ENCODE measurements at regions not wholly inside any gene's neighbourhood (a gene's known extent, or its start where the extent isn't known, plus 50 kb on each side); places are given as distances from the start of the nearest gene placed in this dataset.
"Not testable (repeated sequence)": the region's sequence is repeated elsewhere in the genome, so short reads cannot be mapped to it uniquely, and the experiment has no call there.

DNA sequence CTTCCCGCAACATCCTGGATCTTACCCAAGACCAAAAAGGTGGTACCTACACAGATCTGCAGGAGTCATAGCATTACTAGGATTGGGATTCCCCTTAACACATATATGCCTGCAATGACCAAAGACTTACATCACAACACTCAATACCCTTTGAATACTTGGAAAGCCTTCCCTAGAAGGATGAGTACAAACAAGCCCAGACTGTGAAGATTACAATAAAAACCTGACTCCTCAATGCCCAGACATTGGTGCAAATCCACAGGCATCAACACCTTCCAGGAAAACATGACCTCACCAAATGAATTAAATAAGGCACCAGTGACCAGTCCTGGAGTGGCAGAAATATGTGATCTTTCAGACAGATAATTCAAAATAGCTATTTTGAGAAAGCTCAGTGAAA, 326.8 kb downstream of the TBL1XR1 start:
- DNase-seq (ENCODE audit: low spot score), result no peak

DNA sequence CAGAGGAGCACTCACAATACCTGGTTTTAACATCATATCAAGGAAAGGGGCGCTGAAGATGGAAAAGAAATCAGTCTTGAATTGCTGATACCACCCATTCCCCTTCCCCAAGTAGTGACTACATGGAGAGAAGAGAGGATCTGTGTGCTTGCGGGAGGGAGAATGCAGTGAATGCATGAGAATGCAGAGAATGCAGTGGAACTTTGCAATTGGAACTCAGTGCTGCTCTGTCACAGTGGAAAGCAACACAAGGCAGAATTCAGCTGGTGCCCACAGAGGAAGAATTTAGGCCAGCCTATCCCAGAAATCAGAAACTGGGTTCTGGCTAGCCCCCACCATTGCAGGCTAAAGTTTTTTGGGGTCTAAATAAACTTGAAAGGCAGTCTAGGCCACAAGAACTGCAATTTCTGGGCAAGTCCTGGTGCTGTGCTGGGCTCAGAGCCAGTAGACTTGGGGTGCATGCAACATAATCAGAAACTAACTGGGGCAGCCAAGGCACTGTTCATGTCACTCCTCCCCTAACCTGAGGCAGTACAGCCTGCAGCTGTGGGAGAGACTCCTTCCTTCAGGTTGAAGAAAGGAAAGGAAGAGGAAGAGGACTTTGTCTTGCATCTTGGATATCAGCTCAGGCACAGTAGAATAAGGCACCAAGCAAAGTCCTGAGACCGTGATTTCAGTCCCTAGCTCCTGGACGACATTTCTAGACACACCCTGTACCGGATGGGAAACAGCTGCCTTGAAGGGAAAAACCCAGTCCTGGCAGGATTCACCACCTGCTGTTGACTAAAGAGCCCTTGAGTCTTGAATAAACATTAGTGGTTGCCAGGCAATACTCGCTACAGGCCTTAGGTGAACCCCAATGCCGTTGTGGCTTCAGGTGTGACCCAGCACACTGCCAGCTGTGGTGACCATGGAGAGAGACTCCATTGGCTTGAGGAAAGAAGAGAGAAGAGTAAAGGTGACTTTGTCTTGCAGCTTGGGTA, 329.3 kb downstream of the TBL1XR1 start:
- no peak for DNase-seq (ENCODE audit: low spot score)

DNA sequence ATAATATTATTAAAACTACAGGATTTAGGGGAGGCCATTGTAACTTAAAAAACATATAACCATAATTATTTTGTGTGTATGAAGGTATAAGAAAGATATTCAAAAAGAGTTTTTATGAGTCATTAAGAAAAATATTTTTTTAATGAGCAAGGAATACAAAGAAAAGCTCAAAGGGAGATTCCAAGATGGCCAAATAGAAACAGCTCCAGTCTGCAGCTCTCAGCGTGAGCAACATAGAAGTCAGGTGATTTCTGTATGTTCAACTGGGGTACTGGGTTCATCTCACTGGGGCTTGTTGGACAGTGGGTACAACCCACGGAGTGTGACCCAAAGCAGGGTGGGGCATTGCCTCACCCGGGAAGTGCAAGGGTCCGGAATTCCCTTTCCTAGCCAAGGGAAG, 336.1 kb downstream of the TBL1XR1 start:
- no peak for DNase-seq (ENCODE audit: low spot score)

DNA sequence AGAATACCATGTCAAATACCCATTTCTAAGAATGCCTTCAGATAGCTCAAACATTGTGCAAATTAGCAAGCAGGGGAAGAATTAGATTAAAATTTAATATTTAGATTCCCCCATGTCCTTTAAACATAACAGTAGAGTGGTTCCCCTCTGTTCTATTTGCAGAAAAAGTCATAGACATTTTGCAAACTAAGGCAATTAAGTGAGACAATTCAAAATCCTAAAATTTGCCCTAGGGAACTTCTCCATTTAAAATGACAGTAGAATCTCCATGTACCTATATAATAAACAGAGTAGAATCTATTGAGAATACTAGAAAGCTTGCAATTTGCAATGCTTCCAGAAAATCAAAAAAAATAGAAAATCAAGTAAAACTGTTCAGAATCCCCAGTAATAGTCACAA, 340.6 kb downstream of the TBL1XR1 start:
- DNase-seq (ENCODE audit: low spot score), result no peak

DNA sequence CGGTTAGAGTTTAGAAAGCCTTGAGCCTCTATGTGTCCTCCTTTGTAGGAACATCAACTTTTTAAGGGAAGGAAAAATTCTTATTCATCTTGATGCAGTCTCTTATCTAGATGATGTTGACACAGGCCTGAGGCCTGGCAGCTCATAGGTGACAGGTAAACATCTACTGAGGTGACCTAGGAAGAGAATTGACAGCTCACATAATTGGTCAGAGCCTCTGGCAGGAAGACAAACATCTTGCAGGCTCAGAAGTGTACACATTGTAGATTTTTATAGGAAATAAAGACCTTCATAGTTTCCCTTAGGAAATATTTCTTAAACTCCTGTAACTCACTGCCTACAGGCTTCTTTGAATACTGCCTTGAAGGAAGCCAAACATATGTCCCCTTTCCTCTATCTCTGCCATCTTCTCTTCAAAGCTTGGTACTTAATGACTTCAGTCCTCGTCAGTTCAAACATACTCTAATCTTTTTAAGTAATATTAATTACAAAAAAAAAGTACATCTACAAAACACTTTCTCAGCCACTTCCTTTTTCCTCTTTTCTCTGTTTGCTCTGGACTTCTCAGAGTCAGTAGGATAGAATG, 341.3 kb downstream of the TBL1XR1 start:
- no peak for DNase-seq (ENCODE audit: low spot score)

DNA sequence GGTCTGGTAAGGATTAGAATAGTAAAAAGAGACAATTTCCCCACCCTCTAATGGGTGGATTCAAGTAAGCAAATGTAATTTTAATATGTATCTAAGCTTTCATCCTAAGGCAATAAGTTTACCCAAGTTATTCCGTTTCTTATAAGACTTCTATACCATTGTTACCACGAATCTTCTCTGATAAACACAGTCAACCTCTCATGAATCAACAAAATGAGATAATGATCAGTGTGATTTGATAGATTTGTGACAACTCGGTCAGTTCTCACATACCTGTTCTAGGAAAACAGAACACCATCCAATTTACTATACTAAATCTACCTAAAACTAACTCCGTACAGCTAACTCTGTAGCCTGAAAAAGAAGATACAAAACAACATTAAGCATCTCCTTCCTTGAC, 342.1 kb downstream of the TBL1XR1 start:
- no peak for DNase-seq (ENCODE audit: low spot score)

DNA sequence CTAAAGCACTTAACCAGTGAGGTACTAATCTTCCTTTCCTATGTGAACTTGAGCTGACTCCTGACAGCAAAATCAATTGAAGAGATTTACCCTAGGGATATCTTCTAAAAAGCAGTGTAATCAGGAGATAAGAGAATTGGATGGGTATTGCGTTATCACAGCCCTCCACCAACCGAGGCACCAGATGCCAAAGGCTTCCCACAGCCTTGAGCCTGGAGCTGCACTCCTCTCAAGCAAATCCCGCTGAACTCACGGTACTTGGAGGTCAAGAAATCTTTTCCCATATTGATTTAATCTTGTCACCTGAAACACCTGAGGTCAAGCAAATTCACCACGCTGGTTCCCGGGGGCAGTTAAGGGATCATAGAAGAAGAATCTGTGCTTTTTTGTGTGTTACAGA, 346.8 kb downstream of the TBL1XR1 start:
- no peak for DNase-seq (ENCODE audit: low spot score)

DNA sequence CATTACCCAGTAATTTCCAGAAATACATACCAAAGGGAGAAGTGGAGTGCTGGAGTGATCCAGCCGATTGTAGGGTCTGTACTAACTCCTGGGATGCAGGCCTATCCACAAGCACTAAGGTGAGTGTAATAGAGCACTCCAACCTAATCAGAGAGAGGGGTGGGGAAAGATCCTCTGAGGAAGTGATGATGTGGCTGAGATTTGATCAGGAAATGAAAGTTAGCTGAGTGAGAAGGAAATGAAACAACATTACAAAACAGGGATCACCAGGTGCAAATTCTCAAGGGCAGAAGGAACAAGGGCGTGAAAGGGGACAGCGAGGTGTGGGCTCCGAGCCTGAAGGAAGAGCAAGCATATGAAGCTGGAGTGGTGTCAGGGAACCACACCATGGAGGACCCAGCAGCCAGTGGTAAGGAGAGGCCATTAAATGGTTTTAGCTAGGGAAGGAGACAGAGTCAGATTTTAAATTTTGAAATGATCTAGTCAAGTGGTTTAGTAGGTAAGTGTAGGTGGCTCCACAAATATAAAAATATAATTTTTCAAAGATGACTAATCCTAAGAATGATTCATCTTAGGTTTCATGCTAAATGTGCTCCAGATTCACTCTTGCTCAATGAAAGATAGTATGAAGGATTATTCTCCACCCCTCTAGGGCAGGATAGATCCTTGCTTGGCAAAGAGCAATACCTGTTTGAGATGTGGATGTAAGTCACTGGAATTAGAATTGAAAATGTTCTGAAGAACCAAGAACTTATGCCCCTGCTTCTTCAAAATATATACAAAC, 348.7 kb downstream of the TBL1XR1 start:
- no peak for DNase-seq (ENCODE audit: low spot score)

DNA sequence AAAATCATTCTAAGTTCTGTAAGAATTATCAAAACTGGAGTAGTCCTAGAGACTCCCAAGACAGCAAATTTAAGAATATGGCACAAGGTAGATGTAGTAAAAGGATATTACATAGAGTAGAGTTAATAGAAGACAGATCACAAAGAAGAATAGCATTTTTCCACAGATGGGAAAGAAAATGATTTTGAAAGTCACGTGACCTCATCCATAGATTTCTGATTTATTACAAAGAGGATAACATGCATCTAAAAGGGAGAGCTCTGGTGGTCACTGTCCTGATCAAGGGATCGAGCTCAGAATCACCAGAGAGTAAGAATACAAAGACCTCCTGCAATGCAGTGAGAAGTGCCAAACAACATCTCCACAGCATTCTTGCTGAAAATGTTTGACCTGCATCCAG, 354.4 kb downstream of the TBL1XR1 start:
- no peak for DNase-seq (ENCODE audit: low spot score)

DNA sequence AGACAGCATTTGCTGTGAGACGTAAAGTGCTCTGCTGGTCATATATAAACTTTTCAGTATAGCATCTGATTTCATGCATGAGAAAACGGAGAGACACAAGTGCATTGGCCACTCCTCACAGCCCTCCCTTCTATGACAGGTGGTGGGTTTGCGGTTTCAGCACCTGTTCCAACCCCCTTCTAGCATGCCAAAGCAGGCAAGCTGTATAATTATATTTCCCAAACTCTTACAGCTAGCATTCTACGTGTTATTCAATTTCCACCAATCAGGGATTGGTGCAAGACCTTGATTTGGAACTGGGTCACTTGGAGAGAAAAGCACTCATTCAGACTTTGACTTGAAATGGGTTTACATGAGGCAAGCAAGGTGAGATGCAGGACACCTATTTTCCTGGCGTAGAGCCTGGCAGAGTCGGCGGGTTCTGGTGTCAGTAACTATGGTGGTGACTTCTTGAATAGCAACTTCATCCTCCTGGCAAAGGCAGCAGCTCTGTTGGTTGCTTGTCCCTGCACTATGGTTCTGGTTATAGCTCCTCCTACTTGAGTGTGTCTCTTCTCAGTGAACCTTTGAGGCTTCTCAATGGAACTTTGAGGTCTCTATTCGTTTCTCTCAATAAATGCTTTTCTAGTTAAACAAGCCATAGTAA, 356.5 kb downstream of the TBL1XR1 start:
- DNase-seq (ENCODE audit: low spot score), result no peak

DNA sequence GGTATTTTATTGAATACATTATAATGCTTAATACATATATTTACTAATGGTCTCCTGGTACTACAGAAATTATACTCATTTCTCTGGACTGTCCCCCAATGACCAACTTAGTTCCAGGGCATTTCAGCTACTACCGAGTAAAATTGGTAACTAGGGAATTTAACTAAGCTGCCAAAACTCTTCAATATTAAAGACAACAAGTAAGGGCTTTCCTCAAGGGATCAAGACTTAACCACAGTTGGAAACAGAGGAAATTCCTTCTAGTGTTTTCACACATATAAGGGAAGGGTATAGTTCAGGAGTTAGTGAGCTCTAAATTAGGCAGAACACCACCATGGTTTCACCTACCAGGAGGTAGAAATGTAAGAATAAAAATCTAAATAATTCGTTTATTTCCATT, 357.4 kb downstream of the TBL1XR1 start:
- no peak for DNase-seq (ENCODE audit: low spot score)

DNA sequence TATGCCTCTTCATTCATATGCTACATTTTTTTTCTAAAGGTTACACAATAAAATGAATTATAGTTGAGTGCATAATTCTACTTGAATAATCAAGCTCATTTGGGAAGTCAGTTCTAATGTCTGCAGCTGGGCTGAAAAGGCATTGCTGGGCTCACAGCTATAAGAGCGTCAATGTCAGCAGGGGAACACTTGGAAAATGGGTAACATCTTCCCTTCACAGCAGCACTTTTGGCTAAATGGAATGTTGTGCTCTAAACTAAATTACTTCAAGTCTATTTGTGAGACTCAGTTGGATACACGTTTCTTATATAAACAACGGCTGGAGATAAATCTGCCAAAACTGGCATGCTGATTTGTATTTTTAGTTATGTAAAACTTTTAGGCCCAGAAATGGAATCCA, 357.8 kb downstream of the TBL1XR1 start:
- DNase-seq (ENCODE audit: low spot score), result no peak

DNA sequence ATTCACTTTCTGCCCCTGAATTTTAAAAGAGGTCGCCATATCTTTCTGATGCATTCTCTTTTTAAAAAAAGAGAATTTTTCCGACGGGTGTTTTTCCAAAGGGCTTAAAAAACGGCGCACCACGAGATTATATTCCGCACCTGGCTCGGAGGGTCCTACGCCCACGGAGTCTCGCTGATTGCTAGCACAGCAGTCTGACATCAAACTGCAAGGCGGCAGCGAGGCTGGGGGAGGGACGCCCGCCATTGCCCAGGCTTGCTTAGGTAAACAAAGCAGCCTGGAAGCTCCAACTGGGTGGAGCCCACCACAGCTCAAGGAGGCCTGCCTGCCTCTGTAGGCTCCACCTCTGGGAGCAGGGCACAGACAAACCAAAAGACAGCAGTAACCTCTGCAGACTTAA, 370.0 kb downstream of the TBL1XR1 start:
- not testable (repeated sequence) for DNase-seq (ENCODE audit: low spot score)

DNA sequence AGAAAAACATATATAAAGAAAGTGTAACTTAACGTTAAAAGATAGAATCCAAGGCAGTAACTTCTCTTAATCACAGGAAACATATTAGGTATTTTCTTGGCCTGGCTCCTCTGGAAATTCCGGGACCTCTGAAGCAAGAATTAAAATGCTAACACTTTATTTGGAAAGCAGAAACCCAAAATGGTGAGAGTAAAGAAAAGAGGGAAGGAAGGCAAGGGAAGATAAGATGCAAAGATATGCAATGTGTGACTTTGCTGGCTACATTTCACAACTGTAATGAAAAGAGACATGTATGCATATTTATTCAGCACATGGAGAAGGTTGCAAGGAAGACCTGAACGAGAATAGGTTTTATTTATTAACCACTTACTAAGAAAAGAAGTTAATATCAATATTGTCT, 372.5 kb downstream of the TBL1XR1 start:
- no peak for DNase-seq (ENCODE audit: low spot score)

DNA sequence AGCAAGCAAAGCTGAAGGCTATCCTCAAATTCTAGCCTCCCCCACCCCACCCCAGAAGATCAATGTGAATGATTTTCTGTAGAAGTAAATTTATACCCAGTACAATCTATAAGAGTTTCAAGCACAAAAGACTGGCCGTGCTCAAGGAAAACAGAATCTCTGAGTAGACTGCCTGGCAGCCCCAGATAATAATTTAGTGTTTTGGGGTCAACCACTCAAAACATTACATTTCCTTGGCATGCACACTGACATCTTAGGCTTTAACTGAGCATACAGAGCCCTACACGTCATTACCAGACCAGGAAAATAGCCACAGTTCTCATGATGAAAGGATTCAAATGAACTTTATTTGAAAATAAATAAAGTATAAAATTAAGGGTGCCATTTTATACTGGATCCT, 376.5 kb downstream of the TBL1XR1 start:
- no peak for DNase-seq (ENCODE audit: low spot score)

DNA sequence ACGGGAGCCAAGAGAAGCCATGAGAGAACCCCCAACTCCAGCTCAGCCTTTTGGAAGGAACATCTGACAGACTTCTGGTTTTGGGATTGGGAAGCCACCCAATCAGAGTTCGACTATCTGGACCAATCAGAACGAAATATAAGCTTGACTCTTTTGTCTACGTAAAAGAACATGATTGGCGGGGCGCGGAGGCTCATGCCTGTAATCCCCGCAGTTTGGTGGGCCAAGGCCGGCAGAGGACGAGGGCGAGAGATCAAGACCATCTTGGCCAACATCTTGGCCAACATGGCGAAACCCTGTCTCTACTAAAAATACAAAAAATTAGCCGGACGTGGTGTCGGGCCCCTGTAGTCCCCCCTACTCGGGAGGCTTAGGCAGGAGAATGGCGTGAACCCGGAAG, 380.3 kb downstream of the TBL1XR1 start:
- DNase-seq (ENCODE audit: low spot score), result no peak

DNA sequence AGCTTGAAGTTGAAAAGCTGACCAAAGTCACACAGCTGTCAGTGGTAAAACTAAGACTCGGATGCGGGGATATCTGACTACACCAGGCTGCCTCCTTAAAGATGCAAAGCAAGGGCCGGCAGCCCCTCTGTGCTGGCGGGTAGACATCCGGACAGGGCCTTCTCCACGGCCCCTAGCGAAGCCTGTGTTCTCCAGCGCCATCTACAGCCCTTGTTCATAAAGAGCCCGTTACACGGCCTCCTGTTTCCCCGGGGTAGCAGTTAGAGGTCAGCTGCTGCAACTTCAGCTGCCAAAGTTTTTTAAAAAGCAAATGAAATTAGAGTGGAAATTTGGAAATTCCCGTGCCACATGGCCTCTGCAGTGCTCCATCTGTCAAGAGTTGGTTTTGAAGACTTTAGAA, 383.0 kb downstream of the TBL1XR1 start:
- DNase-seq (ENCODE audit: low spot score), result peak; percentile 47

DNA sequence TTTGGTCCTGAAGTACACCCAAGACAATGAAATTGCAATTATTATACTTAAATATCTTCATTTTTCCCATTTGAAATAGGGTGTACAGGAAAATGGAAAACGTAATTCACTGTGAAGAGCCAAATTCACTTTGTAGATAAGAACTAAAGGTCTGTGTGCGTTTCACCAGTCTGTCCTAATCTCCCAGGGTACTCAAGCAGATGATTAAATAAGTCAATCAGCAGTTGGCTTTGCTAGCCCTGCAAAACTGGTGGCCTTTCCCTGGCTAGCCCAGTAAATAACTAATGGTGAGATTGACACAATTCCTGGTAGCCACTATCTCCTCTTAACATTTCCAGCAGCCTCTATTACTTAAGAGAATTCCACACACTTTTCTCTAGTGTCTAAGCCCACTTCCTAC, 389.3 kb downstream of the TBL1XR1 start:
- no peak for DNase-seq (ENCODE audit: low spot score)

DNA sequence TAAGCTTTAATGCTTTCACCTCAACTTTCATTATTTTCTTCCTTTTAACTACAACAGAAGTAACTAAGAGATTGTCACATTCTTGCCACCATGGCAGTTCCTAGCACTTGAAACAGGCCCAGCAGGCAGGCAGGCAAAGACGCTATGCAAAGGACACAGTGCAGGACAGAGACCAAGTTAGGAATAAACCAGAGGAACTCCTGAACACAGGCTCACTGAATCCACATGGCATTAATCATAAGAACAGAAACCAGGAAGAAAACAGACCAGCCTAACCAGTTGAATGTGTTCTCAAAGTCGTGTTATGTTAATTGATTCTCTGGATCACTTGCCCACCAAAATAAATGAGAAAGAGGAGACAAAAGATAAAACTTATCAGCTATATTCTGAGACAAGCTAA, 397.6 kb downstream of the TBL1XR1 start:
- DNase-seq (ENCODE audit: low spot score), result no peak

DNA sequence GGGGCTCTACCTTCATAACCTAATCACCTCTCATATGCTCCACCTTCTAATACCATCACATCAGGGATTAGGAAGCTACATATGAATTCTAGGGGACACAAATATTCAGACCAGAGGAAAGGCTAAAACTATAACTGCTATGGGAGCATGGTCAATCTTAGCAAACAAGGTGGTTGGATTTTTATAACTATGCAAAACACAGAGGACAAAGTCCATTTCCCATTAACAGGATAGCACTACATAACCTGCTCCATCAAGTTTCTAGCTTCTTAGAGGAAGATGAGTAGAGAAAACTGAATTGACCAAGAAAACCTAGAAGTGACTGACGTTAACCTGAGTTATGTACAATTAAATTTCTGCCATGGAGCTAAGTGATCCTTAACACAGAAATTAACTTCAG, 398.6 kb downstream of the TBL1XR1 start:
- no peak for DNase-seq (ENCODE audit: low spot score)

DNA sequence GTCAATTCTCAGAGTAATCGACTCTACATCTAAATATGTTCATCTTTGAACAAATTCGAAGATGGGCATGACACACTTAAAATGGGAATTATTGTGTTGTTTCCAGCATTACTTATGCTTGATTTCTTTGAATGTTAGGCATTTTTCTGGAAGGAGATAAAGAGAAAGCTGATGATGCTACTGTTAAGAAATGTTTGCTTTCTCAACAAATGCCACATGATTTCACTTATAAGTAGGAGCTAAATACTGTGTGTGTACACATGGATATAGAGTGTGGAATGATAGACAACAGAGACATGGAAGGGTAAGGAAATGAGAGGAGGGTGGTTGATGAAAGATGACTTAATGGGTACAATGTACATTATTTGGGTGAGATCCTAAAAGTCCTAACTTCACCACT, 400.9 kb downstream of the TBL1XR1 start:
- no peak for DNase-seq (ENCODE audit: low spot score)

DNA sequence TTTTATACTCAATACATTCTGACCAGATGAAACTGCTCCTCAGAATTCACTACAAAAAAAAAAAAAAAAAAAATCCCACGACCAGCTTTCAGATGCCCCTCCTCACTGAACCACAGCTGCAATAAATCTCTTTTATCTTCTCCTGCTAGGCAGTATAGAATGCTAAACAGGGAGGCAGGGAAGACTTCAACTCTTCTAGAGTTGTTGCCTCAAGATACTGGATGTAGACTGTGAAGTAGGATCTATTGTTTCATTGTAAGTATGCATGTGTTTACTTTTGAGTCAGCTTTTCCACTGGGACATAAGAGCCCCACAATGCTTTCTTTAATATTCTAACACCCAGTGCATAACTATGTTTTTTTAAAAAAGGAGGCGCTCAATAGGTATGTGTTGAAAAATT, 401.4 kb downstream of the TBL1XR1 start:
- no peak for DNase-seq (ENCODE audit: low spot score)

Data from COLO829 (cell line).